ENCODE measurements at regions not wholly inside any gene's neighbourhood (a gene's known extent, or its start where the extent isn't known, plus 50 kb on each side); places are given as distances from the start of the nearest gene placed in this dataset.

DNA sequence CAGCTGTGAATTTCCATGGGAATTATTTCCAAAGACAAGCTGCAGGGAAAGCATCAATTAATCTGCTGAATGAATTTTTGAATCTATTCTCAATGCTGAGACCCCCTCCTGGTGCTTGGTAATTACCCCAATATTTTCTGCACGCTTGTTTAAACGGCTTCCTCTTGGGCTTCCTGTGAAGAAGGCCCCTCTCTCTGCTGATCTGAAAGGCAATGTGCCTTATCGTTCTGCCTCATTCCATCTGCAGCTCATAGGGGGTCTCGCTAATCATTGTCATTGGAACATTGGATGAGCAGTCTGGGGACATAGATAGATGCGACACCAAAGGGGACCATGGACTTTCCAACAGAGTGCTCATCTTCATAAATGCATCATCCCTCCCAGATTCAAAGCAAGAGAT lies 851.6 kb downstream of the PDHA2 start:
- H4K20me1 ChIP-seq (ENCODE audit: insufficient read depth): no peaks in the 10 kb centered on the region
- H3K9me3 ChIP-seq (ENCODE audit: control insufficient read depth in 1 of 2, insufficient read depth in 1 of 2, low read depth in 1 of 2, low read length in 2 of 2): no peaks in the 10 kb centered on the region
- ChIA-PET RAD21 (ENCODE audit: low non-redundant PET in 1 of 2, low total read pairs in 2 of 2, uncharacterized antibody in 2 of 2, unreplicated experiment in 2 of 2) (no interaction called here), CTCF (no interaction called here), POLR2A (no interaction called here)
- intact Hi-C loops (cut with micrococcal nuclease): no loop called here
- no peak for DNase-seq (ENCODE audit: low read depth, low spot score)
- H3K27me3 ChIP-seq (ENCODE audit: insufficient read depth, low read length): no peaks in the 10 kb centered on the region
- no peaks in the 10 kb centered on the region for H3K79me2 ChIP-seq (ENCODE audit: insufficient read depth, low read length)
- no TSS peak for BruUV-seq (replicated peaks)
- H3K36me3 ChIP-seq (ENCODE audit: control insufficient read depth in 1 of 2, insufficient read depth in 2 of 2, low read length in 2 of 2): no peaks in the 10 kb centered on the region
- no peaks in the 10 kb centered on the region; a peak in 1 of 4 replicates for H3K4me1 ChIP-seq (ENCODE audit: control insufficient read depth in 1 of 2, insufficient read depth in 2 of 2, low read length in 2 of 2)
- no peak overlapping the region for H3K4me3 ChIP-seq (replicated peaks in 1 of 2; ENCODE audit: low read depth in 1 of 2, low read length in 2 of 2)
- no peak overlapping the region for H3K9ac ChIP-seq (ENCODE audit: low read length)
- no peak overlapping the region for H3K27ac ChIP-seq (ENCODE audit: low read depth, low read length)
- no peaks in the 10 kb centered on the region for H3K9me2 ChIP-seq (ENCODE audit: insufficient read depth)
- H2AFZ ChIP-seq (ENCODE audit: low read depth, low read length, poor library complexity, severe bottlenecking): no peak overlapping the region
- H3K4me2 ChIP-seq (ENCODE audit: low read length): no peak overlapping the region
- no peak for ATAC-seq
- TF ChIP-seq CEBPB (IDR thresholded peaks at IDR 0.05; ENCODE audit: low read depth) (no peak), RAD21 (IDR thresholded peaks at IDR 0.05; ENCODE audit: low read depth) (no peak), FOSL1 (IDR thresholded peaks at IDR 0.05; ENCODE audit: low read depth) (no peak), YY1 (IDR thresholded peaks at IDR 0.05; ENCODE audit: extremely low read depth, insufficient replicate concordance, low read depth, low read length) (no peak), ZFX (IDR thresholded peaks at IDR 0.05) (no peak), SRF (IDR thresholded peaks at IDR 0.05; ENCODE audit: low read depth) (no peak), EGR1 (IDR thresholded peaks at IDR 0.05; ENCODE audit: low read depth) (no peak), TCF7L2 (IDR thresholded peaks at IDR 0.05; ENCODE audit: borderline replicate concordance, extremely low read depth, insufficient read depth, insufficient read length) (no peak), EZH2 (IDR thresholded peaks at IDR 0.05) (no peak)
- TF ChIP-seq, protein P1, sequence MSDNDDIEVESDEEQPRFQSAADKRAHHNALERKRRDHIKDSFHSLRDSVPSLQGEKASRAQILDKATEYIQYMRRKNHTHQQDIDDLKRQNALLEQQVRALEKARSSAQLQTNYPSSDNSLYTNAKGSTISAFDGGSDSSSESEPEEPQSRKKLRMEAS (IDR thresholded peaks at IDR 0.05): no peak
- TF ChIP-seq, protein P2, sequence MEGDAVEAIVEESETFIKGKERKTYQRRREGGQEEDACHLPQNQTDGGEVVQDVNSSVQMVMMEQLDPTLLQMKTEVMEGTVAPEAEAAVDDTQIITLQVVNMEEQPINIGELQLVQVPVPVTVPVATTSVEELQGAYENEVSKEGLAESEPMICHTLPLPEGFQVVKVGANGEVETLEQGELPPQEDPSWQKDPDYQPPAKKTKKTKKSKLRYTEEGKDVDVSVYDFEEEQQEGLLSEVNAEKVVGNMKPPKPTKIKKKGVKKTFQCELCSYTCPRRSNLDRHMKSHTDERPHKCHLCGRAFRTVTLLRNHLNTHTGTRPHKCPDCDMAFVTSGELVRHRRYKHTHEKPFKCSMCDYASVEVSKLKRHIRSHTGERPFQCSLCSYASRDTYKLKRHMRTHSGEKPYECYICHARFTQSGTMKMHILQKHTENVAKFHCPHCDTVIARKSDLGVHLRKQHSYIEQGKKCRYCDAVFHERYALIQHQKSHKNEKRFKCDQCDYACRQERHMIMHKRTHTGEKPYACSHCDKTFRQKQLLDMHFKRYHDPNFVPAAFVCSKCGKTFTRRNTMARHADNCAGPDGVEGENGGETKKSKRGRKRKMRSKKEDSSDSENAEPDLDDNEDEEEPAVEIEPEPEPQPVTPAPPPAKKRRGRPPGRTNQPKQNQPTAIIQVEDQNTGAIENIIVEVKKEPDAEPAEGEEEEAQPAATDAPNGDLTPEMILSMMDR (IDR thresholded peaks at IDR 0.05 in 2 of 3, conservative IDR thresholded peaks at IDR 0.05 in 1 of 3; ENCODE audit: borderline replicate concordance in 1 of 3, insufficient read depth in 1 of 3, low read depth in 2 of 3, low read length in 2 of 3): no peak
- TF ChIP-seq, protein P3, sequence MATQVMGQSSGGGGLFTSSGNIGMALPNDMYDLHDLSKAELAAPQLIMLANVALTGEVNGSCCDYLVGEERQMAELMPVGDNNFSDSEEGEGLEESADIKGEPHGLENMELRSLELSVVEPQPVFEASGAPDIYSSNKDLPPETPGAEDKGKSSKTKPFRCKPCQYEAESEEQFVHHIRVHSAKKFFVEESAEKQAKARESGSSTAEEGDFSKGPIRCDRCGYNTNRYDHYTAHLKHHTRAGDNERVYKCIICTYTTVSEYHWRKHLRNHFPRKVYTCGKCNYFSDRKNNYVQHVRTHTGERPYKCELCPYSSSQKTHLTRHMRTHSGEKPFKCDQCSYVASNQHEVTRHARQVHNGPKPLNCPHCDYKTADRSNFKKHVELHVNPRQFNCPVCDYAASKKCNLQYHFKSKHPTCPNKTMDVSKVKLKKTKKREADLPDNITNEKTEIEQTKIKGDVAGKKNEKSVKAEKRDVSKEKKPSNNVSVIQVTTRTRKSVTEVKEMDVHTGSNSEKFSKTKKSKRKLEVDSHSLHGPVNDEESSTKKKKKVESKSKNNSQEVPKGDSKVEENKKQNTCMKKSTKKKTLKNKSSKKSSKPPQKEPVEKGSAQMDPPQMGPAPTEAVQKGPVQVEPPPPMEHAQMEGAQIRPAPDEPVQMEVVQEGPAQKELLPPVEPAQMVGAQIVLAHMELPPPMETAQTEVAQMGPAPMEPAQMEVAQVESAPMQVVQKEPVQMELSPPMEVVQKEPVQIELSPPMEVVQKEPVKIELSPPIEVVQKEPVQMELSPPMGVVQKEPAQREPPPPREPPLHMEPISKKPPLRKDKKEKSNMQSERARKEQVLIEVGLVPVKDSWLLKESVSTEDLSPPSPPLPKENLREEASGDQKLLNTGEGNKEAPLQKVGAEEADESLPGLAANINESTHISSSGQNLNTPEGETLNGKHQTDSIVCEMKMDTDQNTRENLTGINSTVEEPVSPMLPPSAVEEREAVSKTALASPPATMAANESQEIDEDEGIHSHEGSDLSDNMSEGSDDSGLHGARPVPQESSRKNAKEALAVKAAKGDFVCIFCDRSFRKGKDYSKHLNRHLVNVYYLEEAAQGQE (IDR thresholded peaks at IDR 0.05; ENCODE audit: low read depth): no peak
